ENCODE measurements at regions not wholly inside any gene's neighbourhood (a gene's known extent, or its start where the extent isn't known, plus 50 kb on each side); places are given as distances from the start of the nearest gene placed in this dataset.
A peak's percentile ranks its signal among the peaks of the same experiment; 100 is the strongest.
"Not testable (repeated sequence)": the region's sequence is repeated elsewhere in the genome, so short reads cannot be mapped to it uniquely, and the experiment has no call there.

- DNase-seq = no peak
These were observed 123.3 kb upstream of the GBE1 start for GRCh38 chr3:81884791-81885190.

GRCh38 chr3:81876826-81877225 lies 115.4 kb upstream of the GBE1 start:
- DNase-seq = peak; percentile 17 to 29 (median 27)

GRCh38 chr3:81874738-81875137 lies 113.3 kb upstream of the GBE1 start:
- DNase-seq = no peak

GRCh38 chr3:81872566-81872965 lies 111.1 kb upstream of the GBE1 start:
- no peak for DNase-seq

- DNase-seq = peak in 2 of 3 donors; percentile 4 to 25
These were observed 110.1 kb upstream of the GBE1 start for GRCh38 chr3:81871358-81872155.

- peak in 2 of 3 donors; percentile 27 to 46 for DNase-seq
These were observed 107.9 kb upstream of the GBE1 start for GRCh38 chr3:81869382-81869781.

GRCh38 chr3:81868597-81868996 lies 107.2 kb upstream of the GBE1 start:
- DNase-seq = no peak

- DNase-seq = no peak
These were observed 106.4 kb upstream of the GBE1 start for GRCh38 chr3:81867875-81868274.

- not testable (repeated sequence) for DNase-seq
These were observed 103.7 kb upstream of the GBE1 start for GRCh38 chr3:81865164-81865563.

GRCh38 chr3:81864272-81864671 lies 102.8 kb upstream of the GBE1 start:
- DNase-seq = no peak

GRCh38 chr3:81863756-81864155 lies 102.3 kb upstream of the GBE1 start:
- no peak for DNase-seq

GRCh38 chr3:81861593-81861992 lies 100.1 kb upstream of the GBE1 start:
- DNase-seq = no peak

GRCh38 chr3:81859524-81859923 lies 98.1 kb upstream of the GBE1 start:
- DNase-seq = no peak

GRCh38 chr3:81853431-81853830 lies 92.0 kb upstream of the GBE1 start:
- no peak for DNase-seq

GRCh38 chr3:81851176-81851575 lies 89.7 kb upstream of the GBE1 start:
- DNase-seq = no peak

- DNase-seq = no peak
These were observed 85.5 kb upstream of the GBE1 start for GRCh38 chr3:81846988-81847387.

- DNase-seq = peak in 2 of 3 donors; percentile 44 to 48
These were observed 80.1 kb upstream of the GBE1 start for GRCh38 chr3:81841540-81841939.

- DNase-seq = no peak
These were observed 78.2 kb upstream of the GBE1 start for GRCh38 chr3:81839504-81840094.

- DNase-seq = peak; percentile 43 to 64 (median 61)
These were observed 77.0 kb upstream of the GBE1 start for GRCh38 chr3:81838457-81838856.

GRCh38 chr3:81837071-81837593 lies 75.7 kb upstream of the GBE1 start:
- DNase-seq = no peak

- DNase-seq = no peak
These were observed 68.5 kb upstream of the GBE1 start for GRCh38 chr3:81829937-81830336.

- not testable (repeated sequence) for DNase-seq
These were observed 67.8 kb upstream of the GBE1 start for GRCh38 chr3:81829272-81829671.

- DNase-seq = peak; percentile 68 to 82 (median 77)
These were observed 62.5 kb upstream of the GBE1 start for GRCh38 chr3:81823882-81824395.

- DNase-seq = no peak
These were observed 61.6 kb upstream of the GBE1 start for GRCh38 chr3:81823086-81823485.

All from suppressor macrophage treated with lipopolysaccharide for 1 hour (primary cell).